GM18870 (cell line): ENCODE measurements at regions not wholly inside any gene's neighbourhood (a gene's known extent, or its start where the extent isn't known, plus 50 kb on each side); places are given as distances from the start of the nearest gene placed in this dataset.
"Not testable (repeated sequence)": the region's sequence is repeated elsewhere in the genome, so short reads cannot be mapped to it uniquely, and the experiment has no call there.

Source experiments
- ATAC-seq: cut with Tn5 transposase; IDR thresholded peaks from one replicate; pipeline ENCODE4 v1.9.1; 2021; ENCODE audit warnings: moderate library complexity; ENCODE audit not compliant: unreplicated experiment

DNA sequence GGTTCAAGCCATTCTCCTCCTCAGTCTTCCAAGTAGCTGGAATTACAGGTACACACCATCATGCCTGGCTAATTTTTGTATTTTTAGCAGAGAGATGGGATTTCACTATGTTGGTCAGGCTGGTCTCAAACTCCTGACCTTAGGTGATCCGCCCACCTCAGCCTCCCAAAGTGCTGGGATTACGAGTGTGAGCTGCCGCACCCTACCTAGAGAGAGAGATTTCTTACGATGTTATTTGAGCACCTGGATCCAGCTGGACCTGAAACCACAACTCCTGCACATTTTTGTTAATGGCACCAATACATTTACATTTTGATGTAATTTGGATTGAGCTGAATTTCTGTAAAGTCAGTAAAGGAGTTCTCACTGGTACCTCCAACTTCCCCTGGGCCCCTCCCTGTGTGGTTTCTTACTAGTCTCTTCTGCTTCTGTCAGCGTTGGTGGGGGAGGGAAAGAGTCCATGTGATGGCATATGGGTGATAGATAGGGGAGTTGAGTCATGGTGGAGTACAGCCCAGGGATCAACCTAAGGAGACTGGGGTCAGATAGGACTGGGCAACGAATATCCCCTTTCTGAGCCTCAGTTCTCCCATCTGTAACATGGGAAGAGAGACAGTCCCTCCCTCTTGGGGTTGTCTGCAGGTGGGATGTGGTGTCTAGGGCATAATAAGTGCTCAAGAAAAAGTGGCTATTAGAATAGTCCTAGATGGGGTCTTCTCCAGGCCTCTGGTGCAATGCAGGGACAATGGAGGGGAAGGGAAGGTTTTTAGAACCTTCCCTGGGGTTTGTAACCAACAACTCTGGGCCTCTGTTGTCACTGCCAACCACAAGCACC is 83.3 kb upstream of the MED13L start:
- no peak for ATAC-seq

GRCh38 chr12:116361414-116362223 is 84.1 kb upstream of the MED13L start:
- ATAC-seq: no peak

GRCh38 chr12:116365114-116365513 is 87.6 kb upstream of the MED13L start:
- no peak for ATAC-seq

- no peak for ATAC-seq
Observed at GRCh38 chr12:116365606-116366455, 88.3 kb upstream of the MED13L start.

GRCh38 chr12:116366456-116366776 is 88.9 kb upstream of the MED13L start:
- no peak for ATAC-seq

- ATAC-seq: no peak
Observed at GRCh38 chr12:116366824-116367223, 89.3 kb upstream of the MED13L start.

- ATAC-seq: no peak
Observed at GRCh38 chr12:116368196-116369194, 91.0 kb upstream of the MED13L start.

GRCh38 chr12:116370004-116370404 is 92.5 kb upstream of the MED13L start:
- no peak for ATAC-seq

GRCh38 chr12:116370886-116371580 is 93.5 kb upstream of the MED13L start:
- no peak for ATAC-seq

DNA sequence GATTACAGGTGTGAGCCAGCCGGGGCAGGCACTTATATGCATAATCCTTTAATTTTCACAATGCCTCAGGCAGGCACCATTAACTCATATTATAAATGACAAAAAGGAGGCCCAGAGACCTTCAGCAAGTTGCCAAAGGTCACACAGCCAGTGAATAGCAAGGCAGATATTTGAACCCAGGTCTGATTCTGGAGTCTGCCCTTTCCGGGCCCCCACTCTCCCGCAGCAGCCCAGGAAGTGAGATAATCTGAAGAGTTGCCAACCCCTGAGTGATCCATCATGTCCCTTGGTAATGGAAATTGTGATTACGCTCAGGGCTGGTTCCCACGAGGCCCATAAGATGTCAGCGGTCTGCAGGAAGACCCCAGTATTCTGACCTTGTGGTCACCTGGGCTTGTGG is 95.3 kb upstream of the MED13L start:
- no peak for ATAC-seq

DNA sequence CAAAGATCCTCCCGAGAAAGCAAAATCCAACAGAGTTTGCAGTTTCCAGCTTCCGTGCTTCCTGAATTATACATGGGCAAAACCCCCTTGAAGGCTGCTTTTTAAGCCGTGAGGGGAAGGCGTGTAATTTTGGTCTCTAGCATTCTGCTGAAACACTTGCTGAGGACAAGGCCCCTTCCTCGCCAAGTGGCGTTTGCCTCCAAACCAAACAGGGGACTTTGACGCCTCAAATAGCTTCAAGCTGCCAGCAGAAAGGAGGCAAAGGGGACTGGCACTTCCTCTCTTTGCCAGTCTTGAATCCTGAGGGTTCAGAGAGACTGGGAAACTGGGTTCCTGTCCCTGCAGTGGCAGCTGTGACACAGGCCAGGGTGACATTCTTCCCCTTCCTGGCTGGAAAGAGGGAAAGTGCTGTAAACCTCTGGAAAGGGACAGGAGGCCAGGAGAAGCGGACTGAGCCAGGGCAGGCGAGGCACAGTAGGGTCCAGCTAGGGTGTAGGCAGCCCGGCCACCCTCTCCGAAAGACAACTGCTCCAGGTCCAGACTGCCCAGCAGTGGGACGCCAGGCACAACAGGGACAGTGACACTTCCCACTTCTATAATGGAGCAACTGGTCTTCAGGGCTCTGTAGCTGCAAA is 96.2 kb upstream of the MED13L start:
- ATAC-seq: no peak

GRCh38 chr12:116374207-116374606 is 96.7 kb upstream of the MED13L start:
- no peak for ATAC-seq

- ATAC-seq: no peak
Observed at GRCh38 chr12:116375278-116375842, 97.9 kb upstream of the MED13L start.

- ATAC-seq: no peak
Observed at GRCh38 chr12:116376354-116377193, 99.1 kb upstream of the MED13L start.

- not testable (repeated sequence) for ATAC-seq
Observed at GRCh38 chr12:116377194-116377571, 99.7 kb upstream of the MED13L start.

- ATAC-seq: no peak
Observed at GRCh38 chr12:116378002-116378401, 100.5 kb upstream of the MED13L start.

DNA sequence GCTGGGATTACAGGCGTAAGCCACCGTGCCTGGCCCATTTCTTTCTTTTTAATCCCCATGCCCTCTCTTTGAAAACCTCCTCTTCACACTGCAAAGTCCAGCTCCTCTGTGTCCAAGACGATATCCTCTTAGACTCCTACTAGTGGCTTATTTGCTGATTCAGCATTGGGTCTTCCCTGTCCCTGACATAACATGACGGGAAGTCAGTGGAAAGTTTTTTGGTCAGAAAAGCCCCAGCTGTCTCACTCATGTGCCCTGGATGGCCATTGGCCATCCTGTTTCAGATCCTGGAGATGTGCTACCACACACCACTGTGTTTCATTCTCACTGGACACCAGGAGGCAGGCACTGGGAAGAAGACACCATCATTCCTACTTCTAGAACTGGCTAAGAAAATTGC is 102.6 kb upstream of the MED13L start:
- ATAC-seq: no peak

DNA sequence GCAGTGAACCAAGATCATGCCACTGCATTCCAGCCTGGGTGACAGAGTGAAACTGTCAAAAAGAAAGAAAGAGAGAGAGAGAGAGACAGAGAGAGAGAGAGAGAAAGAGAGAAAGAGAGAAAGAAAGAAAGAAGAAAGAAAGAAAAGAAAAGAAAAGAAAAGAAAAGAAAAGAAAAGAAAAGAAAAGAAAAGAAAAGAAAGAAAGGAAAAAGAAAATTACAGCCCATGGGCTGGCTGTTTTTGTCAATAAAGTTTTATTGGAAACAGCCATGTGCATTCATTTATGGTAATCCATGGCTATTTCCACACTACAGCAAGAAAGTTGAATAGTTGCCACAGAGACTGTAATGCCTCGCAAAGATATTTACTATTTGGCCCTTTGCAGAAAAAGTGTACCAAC is 103.2 kb upstream of the MED13L start:
- not testable (repeated sequence) for ATAC-seq
